Glutamatergic neuron (in vitro differentiated cells): ENCODE measurements at regions not wholly inside any gene's neighbourhood (a gene's known extent, or its start where the extent isn't known, plus 50 kb on each side); places are given as distances from the start of the nearest gene placed in this dataset.
"Not testable (repeated sequence)": the region's sequence is repeated elsewhere in the genome, so short reads cannot be mapped to it uniquely, and the experiment has no call there.

ENCODE experiments used
- DNase-seq: peaks from one replicate; pipeline ENCODE4 v3.0.0; 2022
- H3K27ac Mint-ChIP-seq: one replicate; pipeline ENCODE4 v1.8.0; 2020; ENCODE audit warnings: mild to moderate bottlenecking, mixed read lengths, inconsistent platforms; ENCODE audit not compliant: unreplicated experiment
- H3K27me3 Mint-ChIP-seq: one replicate; pipeline ENCODE4 v1.8.0; 2020; ENCODE audit warnings: mild to moderate bottlenecking, moderate library complexity, mixed read lengths, inconsistent platforms; ENCODE audit not compliant: unreplicated experiment
- H3K36me3 Mint-ChIP-seq: one replicate; pipeline ENCODE4 v1.8.0; 2020; ENCODE audit warnings: mild to moderate bottlenecking, mixed read lengths, inconsistent platforms; ENCODE audit not compliant: unreplicated experiment
- H3K4me1 Mint-ChIP-seq: one replicate; pipeline ENCODE4 v1.8.0; 2020; ENCODE audit warnings: mild to moderate bottlenecking, low read depth, mixed read lengths, inconsistent platforms; ENCODE audit not compliant: unreplicated experiment
- H3K4me3 Mint-ChIP-seq: one replicate; pipeline ENCODE4 v1.8.0; 2020; ENCODE audit warnings: mild to moderate bottlenecking, mixed read lengths, inconsistent platforms; ENCODE audit not compliant: unreplicated experiment
- H3K9me3 Mint-ChIP-seq: one replicate; pipeline ENCODE4 v1.8.0; 2020; ENCODE audit warnings: mild to moderate bottlenecking, moderate library complexity, mixed read lengths, inconsistent platforms; ENCODE audit not compliant: unreplicated experiment
- CTCF ChIP-seq: fragments of 200-600 bp; sonication (generic); IDR thresholded peaks from one replicate; pipeline ENCODE4 v1.5.0; 2021; ENCODE audit not compliant: partially characterized antibody, unreplicated experiment

- Mint-ChIP-seq H3K27ac (no peak overlapping the region), H3K27me3 (peaks cover 9% of the 10 kb centered on the region)
Observed at GRCh38 chr19:34577056-34577455, 95.5 kb downstream of the WTIP start.

DNA sequence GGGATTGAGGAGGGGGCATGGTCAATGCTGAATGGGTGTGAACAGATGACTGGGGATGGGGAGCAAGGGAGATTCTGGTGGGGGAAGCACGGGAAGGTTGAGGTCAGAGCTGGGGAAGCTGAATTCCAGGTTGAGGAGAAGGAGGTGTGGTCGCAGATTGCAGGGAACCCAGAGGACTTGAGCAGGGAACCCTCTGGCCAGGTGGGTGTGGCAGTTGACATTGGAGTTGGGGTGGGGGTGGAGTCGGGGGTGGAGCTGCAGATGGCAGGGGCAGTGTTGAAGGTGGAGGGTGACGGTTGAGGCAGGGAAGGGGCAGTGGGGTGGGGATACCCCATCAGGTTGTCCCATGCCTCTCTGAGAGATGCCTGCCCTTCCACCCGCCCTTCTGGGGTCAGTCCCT, 94.7 kb downstream of the WTIP start:
- no peak for DNase-seq
- no peaks in the 10 kb centered on the region for H3K4me1 Mint-ChIP-seq
- H3K27me3 Mint-ChIP-seq = peaks cover 9% of the 10 kb centered on the region
- no peak for TF ChIP-seq CTCF
- no peaks in the 10 kb centered on the region for H3K36me3 Mint-ChIP-seq
- H3K27ac Mint-ChIP-seq = no peak overlapping the region
- H3K4me3 Mint-ChIP-seq = no peak overlapping the region
- peaks cover 7% of the 10 kb centered on the region for H3K9me3 Mint-ChIP-seq

More at GRCh38 chr19:34577056-34577455, 95.5 kb downstream of the WTIP start:
- DNase-seq = no peak
- TF ChIP-seq CTCF = no peak
- Mint-ChIP-seq H3K4me1 (no peaks in the 10 kb centered on the region), H3K36me3 (no peaks in the 10 kb centered on the region), H3K9me3 (peaks cover 7% of the 10 kb centered on the region), H3K4me3 (peak overlapping the region; percentile 82)

DNA sequence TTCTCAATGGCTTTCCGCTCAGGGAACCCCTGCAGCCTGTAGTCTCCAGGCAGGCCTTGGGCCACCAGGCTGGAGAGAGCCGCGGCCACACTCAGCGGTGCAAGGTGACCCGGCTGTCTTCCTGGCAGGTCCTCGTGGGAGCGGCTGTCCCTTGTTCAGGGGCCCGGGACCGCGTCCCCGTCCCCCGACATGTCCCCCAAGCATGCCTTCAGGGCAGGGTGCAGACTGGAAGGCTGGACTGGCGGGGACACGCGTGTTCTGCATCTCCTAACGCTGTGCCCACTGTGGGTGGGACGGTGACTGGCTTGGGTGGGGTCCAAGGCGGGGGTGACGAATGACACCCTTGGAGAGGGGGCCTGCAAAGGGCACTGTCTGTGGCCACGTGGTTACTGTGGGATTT, 93.6 kb downstream of the WTIP start:
- Mint-ChIP-seq H3K27ac (no peak overlapping the region), H3K36me3 (peaks cover 5% of the 10 kb centered on the region), H3K4me3 (no peak overlapping the region), H3K9me3 (peaks cover 8% of the 10 kb centered on the region), H3K4me1 (no peaks in the 10 kb centered on the region), H3K27me3 (peaks cover 9% of the 10 kb centered on the region)
- TF ChIP-seq CTCF = no peak
- DNase-seq = no peak

DNA sequence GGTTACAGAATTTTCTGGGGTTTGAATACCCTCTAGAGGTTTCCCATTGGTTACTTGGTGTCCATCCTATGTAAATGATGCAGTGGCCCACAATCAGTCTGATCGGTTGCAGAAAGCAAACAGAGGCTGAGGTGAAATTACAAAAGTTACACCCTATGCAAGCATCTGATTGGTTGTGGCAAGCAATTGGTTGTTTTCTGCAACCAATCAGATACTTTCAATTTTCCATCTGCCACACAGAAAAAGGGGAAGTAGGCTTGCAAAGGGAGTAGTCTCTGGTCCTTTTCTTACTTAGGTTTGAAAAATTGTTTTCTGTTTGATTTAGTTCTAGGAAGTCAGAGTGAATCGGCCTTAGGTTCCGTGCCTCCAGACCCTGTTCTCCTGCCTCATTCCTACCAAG, 93.1 kb downstream of the WTIP start:
- Mint-ChIP-seq H3K4me1 (no peaks in the 10 kb centered on the region), H3K27me3 (peaks cover 9% of the 10 kb centered on the region), H3K9me3 (peaks cover 12% of the 10 kb centered on the region), H3K27ac (no peak overlapping the region), H3K36me3 (peaks cover 6% of the 10 kb centered on the region), H3K4me3 (no peak overlapping the region)
- no peak for DNase-seq
- TF ChIP-seq CTCF = no peak

- DNase-seq = no peak
- peaks cover 6% of the 10 kb centered on the region for H3K36me3 Mint-ChIP-seq
- no peaks in the 10 kb centered on the region for H3K4me1 Mint-ChIP-seq
- H3K27me3 Mint-ChIP-seq = peaks cover 7% of the 10 kb centered on the region
- TF ChIP-seq CTCF = no peak
- H3K4me3 Mint-ChIP-seq = no peak overlapping the region
- H3K27ac Mint-ChIP-seq = no peak overlapping the region
- H3K9me3 Mint-ChIP-seq = peaks cover 12% of the 10 kb centered on the region
Observed at GRCh38 chr19:34573226-34573864, 91.8 kb downstream of the WTIP start.

DNA sequence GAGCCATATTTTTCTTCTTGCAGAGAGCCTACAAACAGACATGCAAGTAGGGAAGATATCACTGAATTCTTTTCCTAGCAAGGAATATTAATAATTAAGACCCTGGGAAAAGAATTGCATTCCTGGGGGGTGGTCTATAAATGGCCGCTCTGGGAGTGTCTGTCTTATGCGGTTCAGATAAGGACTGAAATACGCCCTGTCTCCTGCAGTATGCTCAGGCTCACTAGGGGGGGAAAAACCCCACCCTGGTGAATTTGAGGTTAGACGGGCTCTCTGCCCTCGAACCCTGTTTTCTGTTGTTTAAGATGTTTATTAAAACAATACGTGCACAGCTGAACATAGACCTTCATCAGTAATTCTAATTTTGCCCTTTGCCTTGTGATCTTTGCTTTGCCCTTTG, 88.6 kb downstream of the WTIP start:
- not testable (repeated sequence) for H3K36me3 Mint-ChIP-seq, H3K27ac Mint-ChIP-seq
- peaks cover 12% of the 10 kb centered on the region for H3K9me3 Mint-ChIP-seq

DNA sequence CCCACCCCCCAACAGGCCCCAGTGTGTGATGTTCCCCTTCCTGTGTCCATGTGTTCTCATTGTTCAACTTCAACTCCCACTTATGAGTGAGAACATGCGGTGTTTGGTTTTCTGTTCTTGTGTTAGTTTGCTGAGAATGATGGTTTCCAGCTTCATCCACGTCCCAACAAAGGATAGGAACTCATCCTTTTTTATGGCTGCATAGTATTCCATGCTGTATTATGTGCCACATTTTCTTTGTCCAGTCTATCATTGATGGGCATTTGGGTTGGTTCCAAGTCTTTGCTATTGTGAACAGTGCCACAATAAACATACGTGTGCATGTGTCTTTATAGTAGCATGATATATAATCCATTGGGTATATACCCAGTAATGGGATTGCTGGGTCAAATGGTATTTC, 80.8 kb downstream of the WTIP start:
- H3K4me1 Mint-ChIP-seq, DNase-seq, H3K27me3 Mint-ChIP-seq, H3K36me3 Mint-ChIP-seq, H3K4me3 Mint-ChIP-seq, H3K9me3 Mint-ChIP-seq, H3K27ac Mint-ChIP-seq: not testable (repeated sequence)

More for the DNA sequence above, 88.6 kb downstream of the WTIP start:
- DNase-seq, H3K27me3 Mint-ChIP-seq, H3K4me3 Mint-ChIP-seq, H3K4me1 Mint-ChIP-seq: not testable (repeated sequence)
